Parathyroid adenoma (tissue), 2 donors: ENCODE measurements at regions not wholly inside any gene's neighbourhood (a gene's known extent, or its start where the extent isn't known, plus 50 kb on each side); places are given as distances from the start of the nearest gene placed in this dataset.

Experiments
- H2AFZ ChIP-seq: fragments of 300-600 bp; sonication (generic); one replicate; pipeline ENCODE4 v1.7.0; 2017; ENCODE audit warnings: antibody characterized with exemption, mild to moderate bottlenecking
- H3K27ac ChIP-seq: fragments of 300-600 bp; sonication (generic); one replicate; pipeline ENCODE4 v1.7.0; 2017
- H3K27me3 ChIP-seq: fragments of 300-600 bp; sonication (generic); one replicate; pipeline ENCODE4 v1.7.0; 2017; ENCODE audit warnings: low read length; ENCODE audit not compliant: control insufficient read depth, insufficient read depth
- H3K36me3 ChIP-seq: fragments of 300-600 bp; sonication (generic); one replicate; pipeline ENCODE4 v1.7.0; 2017; ENCODE audit warnings: low read length; ENCODE audit not compliant: control insufficient read depth, insufficient read depth
- H3K4me1 ChIP-seq: fragments of 300-600 bp; sonication (generic); one replicate; pipeline ENCODE4 v1.7.0; 2017; ENCODE audit warnings: control low read depth
- H3K4me2 ChIP-seq: fragments of 300-600 bp; sonication (generic); one replicate; pipeline ENCODE4 v1.7.0; 2017; ENCODE audit warnings: low read length
- H3K4me3 ChIP-seq: fragments of 300-600 bp; sonication (generic); one replicate; pipeline ENCODE4 v1.7.0; 2017; ENCODE audit warnings: low read depth, low read length
- H3K79me2 ChIP-seq: fragments of 300-600 bp; sonication (generic); one replicate; pipeline ENCODE4 v1.7.0; 2017; ENCODE audit warnings: control low read depth
- H3K9ac ChIP-seq: fragments of 300-600 bp; sonication (generic); one replicate; pipeline ENCODE4 v1.7.0; 2017; ENCODE audit warnings: mild to moderate bottlenecking
- H3K9me3 ChIP-seq: fragments of 300-600 bp; sonication (generic); one replicate; pipeline ENCODE4 v1.7.0; 2017; ENCODE audit warnings: low read length; ENCODE audit not compliant: control insufficient read depth
- CTCF ChIP-seq: fragments of 300-600 bp; sonication (generic); IDR thresholded peaks from one replicate; pipeline ENCODE4 v1.7.0; 2017; ENCODE audit warnings: antibody characterized with exemption, mild to moderate bottlenecking
- donor health status: primary hyperparathyroidism.

- H3K27me3 ChIP-seq = no peaks in the 10 kb centered on the region
- no peaks in the 10 kb centered on the region for H3K36me3 ChIP-seq
- peaks cover 11% of the 10 kb centered on the region for H3K4me1 ChIP-seq
- no peaks in the 10 kb centered on the region for H3K9me3 ChIP-seq
- H3K27ac ChIP-seq = no peak overlapping the region
- no peak overlapping the region for H3K4me3 ChIP-seq
- H3K79me2 ChIP-seq = no peaks in the 10 kb centered on the region
- TF ChIP-seq CTCF = no peak
- no peak overlapping the region for H3K9ac ChIP-seq
- no peak overlapping the region for H3K4me2 ChIP-seq
- H2AFZ ChIP-seq = no peak overlapping the region
These were observed 317.0 kb upstream of the SULF2 start for GRCh38 chr20:48102076-48102787.

- Histone ChIP-seq H3K36me3 (no peaks in the 10 kb centered on the region), H3K27ac (no peak overlapping the region), H3K9me3 (no peaks in the 10 kb centered on the region), H3K79me2 (no peaks in the 10 kb centered on the region), H3K4me2 (no peak overlapping the region), H3K27me3 (no peaks in the 10 kb centered on the region), H3K9ac (no peak overlapping the region), H3K4me3 (no peak overlapping the region), H2AFZ (no peak overlapping the region), H3K4me1 (peaks cover 11% of the 10 kb centered on the region)
- TF ChIP-seq CTCF = no peak
These were observed 315.2 kb upstream of the SULF2 start for GRCh38 chr20:48100483-48100882.

GRCh38 chr20:48098866-48099265, 313.6 kb upstream of the SULF2 start:
- H3K27ac ChIP-seq = no peak overlapping the region
- TF ChIP-seq CTCF = no peak
- no peaks in the 10 kb centered on the region for H3K79me2 ChIP-seq

GRCh38 chr20:48098099-48098498, 312.8 kb upstream of the SULF2 start:
- TF ChIP-seq CTCF = no peak

More at GRCh38 chr20:48098866-48099265, 313.6 kb upstream of the SULF2 start:
- no peaks in the 10 kb centered on the region for H3K27me3 ChIP-seq
- no peaks in the 10 kb centered on the region for H3K9me3 ChIP-seq
- H3K4me3 ChIP-seq = no peak overlapping the region
- H3K4me2 ChIP-seq = no peak overlapping the region
- H2AFZ ChIP-seq = no peak overlapping the region
- H3K4me1 ChIP-seq = peaks cover 10% of the 10 kb centered on the region
- no peak overlapping the region for H3K9ac ChIP-seq
- no peaks in the 10 kb centered on the region for H3K36me3 ChIP-seq

More at GRCh38 chr20:48098099-48098498, 312.8 kb upstream of the SULF2 start:
- Histone ChIP-seq H3K4me1 (peaks cover 3% of the 10 kb centered on the region), H3K27me3 (peaks cover 2% of the 10 kb centered on the region), H3K36me3 (no peaks in the 10 kb centered on the region), H2AFZ (no peak overlapping the region), H3K9me3 (no peaks in the 10 kb centered on the region), H3K4me3 (no peak overlapping the region), H3K27ac (no peak overlapping the region), H3K79me2 (no peaks in the 10 kb centered on the region), H3K4me2 (no peak overlapping the region), H3K9ac (no peak overlapping the region)
